Activated CD8-positive, alpha-beta T cell treated with anti-CD3 and anti-CD28 coated beads for 36 hours (primary cell): ENCODE measurements at regions not wholly inside any gene's neighbourhood (a gene's known extent, or its start where the extent isn't known, plus 50 kb on each side); places are given as distances from the start of the nearest gene placed in this dataset.

Source experiments
- ATAC-seq: fragments of 200-7000 bp; cut with Tn5 transposase; one replicate; pipeline ENCODE4 v1.10.0; 2021; ENCODE audit warnings: mild to moderate bottlenecking, moderate library complexity
- CTCF ChIA-PET: fragments of 350-600 bp; sonication (Branson Sonifier 250); formaldehyde crosslinking; loops from one replicate; lab custom pipeline; 2021; ENCODE audit warnings: antibody characterized with exemption; lab: Charles Lee
- POLR2A ChIA-PET: fragments of 350-600 bp; sonication (Branson Sonifier 250); formaldehyde crosslinking; loops from one replicate; lab custom pipeline; 2021; ENCODE audit warnings: antibody characterized with exemption; lab: Charles Lee
- DNase-seq: peaks from one replicate; pipeline ENCODE4 v3.0.0-alpha.2; 2020
- H3K27ac Mint-ChIP-seq: one replicate; pipeline ENCODE4 v1.8.0; 2021; ENCODE audit warnings: mild to moderate bottlenecking, mixed read lengths
- H3K27me3 Mint-ChIP-seq: one replicate; pipeline ENCODE4 v1.8.0; 2021; ENCODE audit warnings: mixed read lengths
- H3K36me3 Mint-ChIP-seq: one replicate; pipeline ENCODE4 v1.8.0; 2021; ENCODE audit warnings: low read depth, mixed read lengths
- H3K4me1 Mint-ChIP-seq: one replicate; pipeline ENCODE4 v1.8.0; 2021; ENCODE audit warnings: low read depth, mixed read lengths
- H3K4me3 Mint-ChIP-seq: one replicate; pipeline ENCODE4 v1.8.0; 2021; ENCODE audit warnings: mild to moderate bottlenecking, moderate library complexity, mixed read lengths
- H3K9me3 Mint-ChIP-seq: one replicate; pipeline ENCODE4 v1.8.0; 2021; ENCODE audit warnings: mixed read lengths
- CTCF ChIP-seq: fragments of 200-600 bp; IDR thresholded peaks from one replicate; pipeline ENCODE4 v1.8.0; 2022; ENCODE audit warnings: antibody characterized with exemption, mild to moderate bottlenecking
- intact Hi-C: fragments of 100-400 bp; cut with micrococcal nuclease; formaldehyde crosslinking; loops from one replicate; pipeline ENCODE4 v1.10.0; 2022

- H3K36me3 Mint-ChIP-seq: no peaks in the 10 kb centered on the region
- H3K27me3 Mint-ChIP-seq: no peaks in the 10 kb centered on the region
- H3K27ac Mint-ChIP-seq: no peak overlapping the region
- intact Hi-C loops: no loop called here
- H3K4me1 Mint-ChIP-seq: no peaks in the 10 kb centered on the region
- no peak for ATAC-seq
- DNase-seq: no peak
- H3K9me3 Mint-ChIP-seq: no peaks in the 10 kb centered on the region
- ChIA-PET CTCF (interaction anchor here (1.8 kb wide), 1 partner anchor 12 kb away, joined by 6 read pairs; no protein-coding TSS in a partner anchor), POLR2A (interaction anchor here (1.2 kb wide), 1 partner anchor 11 kb away, joined by 3 read pairs; no protein-coding TSS in a partner anchor)
- no peak for TF ChIP-seq CTCF
- H3K4me3 Mint-ChIP-seq: no peak overlapping the region
These were observed 138.4 kb downstream of the BRD1 start for GRCh38 chr22:49689255-49689770.

- POLR2A ChIA-PET: interaction anchor here (0.6 to 1.2 kb wide), 2 partner anchors 10 to 41 kb away, joined by 3 read pairs; no protein-coding TSS in a partner anchor
- H3K9me3 Mint-ChIP-seq: no peaks in the 10 kb centered on the region
- ATAC-seq (no peak), DNase-seq (no peak)
- no peak overlapping the region for H3K4me3 Mint-ChIP-seq
- no peaks in the 10 kb centered on the region for H3K36me3 Mint-ChIP-seq
- no peaks in the 10 kb centered on the region for H3K4me1 Mint-ChIP-seq
- TF ChIP-seq CTCF: no peak
- no peaks in the 10 kb centered on the region for H3K27me3 Mint-ChIP-seq
- intact Hi-C loops: no loop called here
- no peak overlapping the region for H3K27ac Mint-ChIP-seq
- CTCF ChIA-PET: interaction anchor here (1.1 kb wide), 1 partner anchor 13 kb away, joined by 4 read pairs; no protein-coding TSS in a partner anchor
These were observed 139.0 kb downstream of the BRD1 start for GRCh38 chr22:49688516-49689254.

- no peak overlapping the region for H3K4me3 Mint-ChIP-seq
- H3K27me3 Mint-ChIP-seq: no peaks in the 10 kb centered on the region
- DNase-seq (no peak), ATAC-seq (no peak)
- CTCF ChIA-PET: interaction anchor here (1.1 kb wide), 1 partner anchor 14 kb away, joined by 4 read pairs; no protein-coding TSS in a partner anchor
- TF ChIP-seq CTCF: no peak
- peaks cover 2% of the 10 kb centered on the region for H3K9me3 Mint-ChIP-seq
- POLR2A ChIA-PET: no interaction called here
- H3K36me3 Mint-ChIP-seq: no peaks in the 10 kb centered on the region
- intact Hi-C loops: no loop called here
- H3K4me1 Mint-ChIP-seq: no peaks in the 10 kb centered on the region
- no peak overlapping the region for H3K27ac Mint-ChIP-seq
These were observed 139.7 kb downstream of the BRD1 start for GRCh38 chr22:49687786-49688515.

- ATAC-seq (no peak), DNase-seq (no peak)
- CTCF ChIA-PET: no interaction called here
- Mint-ChIP-seq H3K9me3 (peaks cover 2% of the 10 kb centered on the region), H3K27ac (no peak overlapping the region), H3K4me3 (no peak overlapping the region), H3K36me3 (no peaks in the 10 kb centered on the region), H3K27me3 (no peaks in the 10 kb centered on the region), H3K4me1 (no peaks in the 10 kb centered on the region)
- POLR2A ChIA-PET: no interaction called here
- TF ChIP-seq CTCF: no peak
- intact Hi-C loops: no loop called here
These were observed 140.3 kb downstream of the BRD1 start for GRCh38 chr22:49687333-49687732.
